K562 (cell line): ENCODE measurements at regions not wholly inside any gene's neighbourhood (a gene's known extent, or its start where the extent isn't known, plus 50 kb on each side); places are given as distances from the start of the nearest gene placed in this dataset.

Source experiments
- ATAC-seq: fragments of 200-7000 bp; cut with Tn5 transposase; 3 replicates; pipeline ENCODE4 v1.9.1; 2020; ENCODE audit warnings: moderate library complexity
- BruUV-seq: library from RNA; stranded (reverse); fragments of 400-500 nt; replicated peaks from 2 replicates; lab custom pipeline; 2021; lab: Mats Ljungman, UMichigan
- CTCF ChIA-PET: fragments of 300-600 bp; formaldehyde crosslinking; extraction: SDS; loops from one replicate; lab custom pipeline; 2021; ENCODE audit warnings: low intra/inter-chr PET ratio; lab: Yijun Ruan, JAX
- POLR2A ChIA-PET: fragments of 300-600, 350-650 bp; sonication (Branson Sonifier 250); formaldehyde crosslinking; extraction: SDS; loops from one replicate; lab custom pipeline; 2021; ENCODE audit warnings: antibody characterized with exemption, inconsistent platforms; lab: Yijun Ruan, JAX
- DNase-seq, 4 experiments: peaks; one replicate each; pipeline versions ENCODE4 v3.0.0 to v3.0.0-alpha.2; 2011 to 2018; ENCODE audit warnings: low spot score in 3 of 4, mixed read lengths in 3 of 4; ENCODE audit errors: extremely low read depth in 1 of 4
- FAIRE-seq: peaks from 2 replicates; lab custom pipeline; 2011; peaks lifted over from hg19 to GRCh38; lab: Jason Lieb, UNC
- H2AFZ ChIP-seq: 2 replicates; pipeline ENCODE4 v1.6.0; 2011; ENCODE audit warnings: low read depth, low read length, control low read depth, inconsistent platforms
- H3K27ac ChIP-seq: fragments of 200-600 bp; 3 replicates; pipeline ENCODE4 v1.8.0; 2011; ENCODE audit warnings: low read depth, mild to moderate bottlenecking, control low read depth, inconsistent platforms, low read length, moderate library complexity, mixed read lengths; ENCODE audit errors: extremely low read depth
- H3K27me3 ChIP-seq, 2 experiments: fragments of 300-600 bp in 1 of 2; 2 replicates in 1 of 2; 3 replicates in 1 of 2; pipeline versions ENCODE4 v1.6.0 to v1.8.0; 2011; ENCODE audit warnings: inconsistent platforms in 2 of 2, low read length in 2 of 2, mild to moderate bottlenecking in 1 of 2, mixed read lengths in 1 of 2, moderate library complexity in 1 of 2; ENCODE audit not compliant: control insufficient read depth in 2 of 2, insufficient read depth in 2 of 2
- H3K36me3 ChIP-seq: fragments of 300-600 bp; 3 replicates; pipeline ENCODE4 v1.8.0; 2011; ENCODE audit warnings: mild to moderate bottlenecking, low read length, inconsistent platforms; ENCODE audit not compliant: control insufficient read depth, insufficient read depth
- H3K4me1 ChIP-seq, 2 experiments: fragments of 200-600 bp in 1 of 2; replicated peaks in 1 of 2; 2 replicates in 1 of 2; 3 replicates in 1 of 2; pipeline versions ENCODE4 v1.5.1 to v1.8.0; 2011; ENCODE audit warnings: inconsistent platforms in 2 of 2, low read length in 2 of 2, mild to moderate bottlenecking in 1 of 2, mixed read lengths in 1 of 2, moderate library complexity in 1 of 2; ENCODE audit not compliant: control insufficient read depth in 2 of 2, insufficient read depth in 2 of 2
- H3K4me2 ChIP-seq: 2 replicates; pipeline ENCODE4 v1.6.1; 2011; ENCODE audit warnings: low read length, control low read depth, inconsistent platforms, mixed read lengths; ENCODE audit not compliant: insufficient read depth
- H3K4me3 ChIP-seq: fragments of 200-600 bp; sonication (generic), shearing (Covaris generic); 2 replicates; pipeline ENCODE4 v1.5.1; 2016; ENCODE audit warnings: control low read depth, inconsistent platforms
- H3K79me2 ChIP-seq: fragments of 200-600 bp; 3 replicates; pipeline ENCODE4 v1.8.0; 2011; ENCODE audit warnings: low read length, inconsistent platforms; ENCODE audit not compliant: control insufficient read depth, insufficient read depth
- H3K9ac ChIP-seq, 2 experiments: 2 replicates each; pipeline versions ENCODE4 v1.6.0 to v1.6.1; 2011; ENCODE audit warnings: low read depth in 2 of 2, low read length in 2 of 2, control low read depth in 1 of 2, inconsistent platforms in 1 of 2, mild to moderate bottlenecking in 1 of 2, mixed read lengths in 1 of 2; ENCODE audit not compliant: insufficient read depth in 1 of 2
- H3K9me1 ChIP-seq: one replicate; pipeline ENCODE4 v1.6.0; 2011; ENCODE audit warnings: inconsistent platforms, mild to moderate bottlenecking, low read length, moderate library complexity; ENCODE audit not compliant: control insufficient read depth, insufficient read depth
- H3K9me3 ChIP-seq: replicated peaks from 2 replicates; pipeline ENCODE4 v1.5.1; 2011; ENCODE audit warnings: low read depth, low read length, inconsistent platforms; ENCODE audit not compliant: control insufficient read depth, insufficient read depth
- H4K20me1 ChIP-seq: replicated peaks from 2 replicates; pipeline ENCODE4 v1.6.1; 2011; ENCODE audit warnings: low read length, inconsistent platforms, mixed read lengths; ENCODE audit not compliant: control insufficient read depth, insufficient read depth
- FOS ChIP-seq: IDR thresholded peaks from 3 replicates; pipeline ENCODE4 v1.6.1; 2011; ENCODE audit not compliant: insufficient read length; ENCODE audit errors: extremely low read depth
- HNRNPL ChIP-seq: fragments of 200-400 bp; formaldehyde crosslinking; IDR thresholded peaks from 2 replicates; pipeline ENCODE4 v1.6.1; 2017; ENCODE audit warnings: low read depth, mild to moderate bottlenecking, low read length
- IRF2 ChIP-seq: sonication (generic); formaldehyde crosslinking; IDR thresholded peaks from 2 replicates; pipeline ENCODE4 v1.8.1; 2022; ENCODE audit warnings: mild to moderate bottlenecking, missing genetic modification reagents
- MCM3 ChIP-seq: fragments of 450-650 bp; IDR thresholded peaks from 2 replicates; pipeline ENCODE4 v1.6.1; 2016
- NFYB ChIP-seq: IDR thresholded peaks from 2 replicates; pipeline ENCODE4 v1.6.1; 2011; ENCODE audit warnings: mild to moderate bottlenecking, moderate library complexity; ENCODE audit not compliant: insufficient read length; ENCODE audit errors: extremely low read depth
- SREBF1 ChIP-seq: fragments of 150-350 bp; IDR thresholded peaks from 2 replicates; pipeline ENCODE4 v1.6.1; 2014; ENCODE audit warnings: antibody characterized with exemption, low read depth, low read length, borderline replicate concordance
- XRCC4 ChIP-seq: IDR thresholded peaks from one replicate; pipeline ENCODE4 v1.6.1; 2011; ENCODE audit not compliant: insufficient read depth, insufficient read length; ENCODE audit errors: extremely low read depth
- in situ Hi-C: fragments of 300-500 bp; cut with MboI; formaldehyde crosslinking; loops from 4 replicates; pipeline ENCODE4 v1.15.0; 2018; ENCODE audit warnings: inconsistent platforms, mixed read lengths
- intact Hi-C: fragments of 100-400 bp; cut with micrococcal nuclease; formaldehyde crosslinking; loops from 2 replicates; pipeline ENCODE4 v1.14.2; 2022
- TF ChIP-seq, protein P1 (sequence below): sonication (generic); formaldehyde crosslinking; IDR thresholded peaks from 2 replicates; pipeline ENCODE4 v1.8.0; 2022; ENCODE audit warnings: missing genetic modification reagents, mild to moderate bottlenecking, borderline replicate concordance
- TF ChIP-seq, protein P2 (sequence below): fragments of 250-450 bp; sonication (Bioruptor Pico); IDR thresholded peaks from 2 replicates; pipeline ENCODE4 v1.5.0; 2021

DNA sequence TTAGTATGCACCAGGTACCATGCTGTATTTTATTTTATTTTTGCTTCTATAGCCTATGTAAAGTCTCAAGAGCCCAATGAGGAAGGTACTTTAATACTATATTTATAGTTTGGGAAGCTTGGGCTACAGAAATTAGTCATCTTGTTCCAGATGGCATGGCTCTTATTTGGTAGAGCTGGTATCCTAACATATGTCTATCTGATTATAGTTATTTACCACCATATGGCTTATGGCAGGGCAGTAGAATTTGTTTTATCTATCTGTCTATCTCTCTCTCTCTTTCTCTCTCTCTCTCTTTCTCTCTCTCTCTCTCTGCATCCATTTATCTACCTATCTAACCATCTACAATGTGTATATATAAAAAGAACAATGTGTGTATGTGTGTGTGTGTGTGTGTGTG, 1293.7 kb upstream of the SLC39A10 start:
- DNase-seq (no peak), ATAC-seq (no peak), FAIRE-seq (no peak)
- TF ChIP-seq IRF2 (CRISPR knock-in tag): no peak
- no peak for TF ChIP-seq XRCC4
- no peak for TF ChIP-seq SREBF1
- TF ChIP-seq, protein P1, sequence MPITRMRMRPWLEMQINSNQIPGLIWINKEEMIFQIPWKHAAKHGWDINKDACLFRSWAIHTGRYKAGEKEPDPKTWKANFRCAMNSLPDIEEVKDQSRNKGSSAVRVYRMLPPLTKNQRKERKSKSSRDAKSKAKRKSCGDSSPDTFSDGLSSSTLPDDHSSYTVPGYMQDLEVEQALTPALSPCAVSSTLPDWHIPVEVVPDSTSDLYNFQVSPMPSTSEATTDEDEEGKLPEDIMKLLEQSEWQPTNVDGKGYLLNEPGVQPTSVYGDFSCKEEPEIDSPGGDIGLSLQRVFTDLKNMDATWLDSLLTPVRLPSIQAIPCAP (CRISPR knock-in tag): no peak
- TF ChIP-seq FOS: no peak
- TF ChIP-seq, protein P2, sequence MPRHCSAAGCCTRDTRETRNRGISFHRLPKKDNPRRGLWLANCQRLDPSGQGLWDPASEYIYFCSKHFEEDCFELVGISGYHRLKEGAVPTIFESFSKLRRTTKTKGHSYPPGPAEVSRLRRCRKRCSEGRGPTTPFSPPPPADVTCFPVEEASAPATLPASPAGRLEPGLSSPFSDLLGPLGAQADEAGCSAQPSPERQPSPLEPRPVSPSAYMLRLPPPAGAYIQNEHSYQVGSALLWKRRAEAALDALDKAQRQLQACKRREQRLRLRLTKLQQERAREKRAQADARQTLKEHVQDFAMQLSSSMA (CRISPR knock-in tag): no peak
- no peak for TF ChIP-seq NFYB
- TF ChIP-seq HNRNPL: no peak
- no peak for TF ChIP-seq MCM3
- Histone ChIP-seq H3K27me3 (no peaks in the 10 kb centered on the region), H3K36me3 (no peaks in the 10 kb centered on the region), H3K4me2 (no peak overlapping the region), H3K79me2 (no peaks in the 10 kb centered on the region), H3K4me1 (no peaks in the 10 kb centered on the region), H3K9me3 (no peaks in the 10 kb centered on the region), H2AFZ (no peak overlapping the region), H3K9ac (no peak overlapping the region), H3K27ac (no peak overlapping the region), H4K20me1 (no peaks in the 10 kb centered on the region), H3K4me3 (no peak overlapping the region), H3K9me1 (no peaks in the 10 kb centered on the region)
- CTCF ChIA-PET: no interaction called here
- in situ Hi-C loops (no loop called here), intact Hi-C loops (no loop called here)
- POLR2A ChIA-PET: no interaction called here
- no TSS peak for BruUV-seq
